Endothelial cell of umbilical vein (primary cell): ENCODE measurements at regions not wholly inside any gene's neighbourhood (a gene's known extent, or its start where the extent isn't known, plus 50 kb on each side); places are given as distances from the start of the nearest gene placed in this dataset.

Experiments used
- BruUV-seq: library from RNA; stranded (reverse); fragments of 400-500 nt; replicated peaks from 2 replicates; lab custom pipeline; 2021; lab: Mats Ljungman, UMichigan
- CTCF ChIA-PET: fragments of 300-600, 350-600 bp; sonication (Branson Sonifier 250); formaldehyde crosslinking; loops from one replicate; lab custom pipeline; 2021; ENCODE audit warnings: antibody characterized with exemption, inconsistent platforms; lab: Charles Lee
- POLR2A ChIA-PET: fragments of 300-600, 350-600 bp; sonication (Branson Sonifier 250); formaldehyde crosslinking; loops from one replicate; lab custom pipeline; 2021; ENCODE audit warnings: antibody characterized with exemption, inconsistent platforms; lab: Charles Lee
- DNase-seq: peaks from one replicate; pipeline ENCODE4 v3.0.0-alpha.2; 2011; ENCODE audit warnings: low read depth, low spot score
- FAIRE-seq: peaks from 2 replicates; lab custom pipeline; 2011; peaks lifted over from hg19 to GRCh38; lab: Jason Lieb, UNC
- H2AFZ ChIP-seq: 2 replicates; pipeline ENCODE4 v1.6.0; 2012; ENCODE audit warnings: low read depth, low read length, control low read depth, inconsistent platforms
- H3K27ac ChIP-seq: 2 replicates; pipeline ENCODE4 v1.5.1; 2011; ENCODE audit warnings: low read depth, mild to moderate bottlenecking, control low read depth, low read length, moderate library complexity; ENCODE audit not compliant: insufficient read depth
- H3K27me3 ChIP-seq, 2 experiments: 2 replicates each; pipeline versions ENCODE4 v1.6.0 to v1.6.1; 2011; ENCODE audit warnings: low read length in 2 of 2, mixed read lengths in 1 of 2; ENCODE audit not compliant: control insufficient read depth in 2 of 2, insufficient read depth in 2 of 2
- H3K36me3 ChIP-seq, 2 experiments: 2 replicates in 1 of 2; 3 replicates in 1 of 2; pipeline ENCODE4 v1.5.1; 2011; ENCODE audit warnings: low read length in 2 of 2, mild to moderate bottlenecking in 1 of 2, moderate library complexity in 1 of 2; ENCODE audit not compliant: control insufficient read depth in 2 of 2, insufficient read depth in 2 of 2; ENCODE audit errors: extremely low read depth in 1 of 2
- H3K4me1 ChIP-seq: 3 replicates; pipeline ENCODE4 v1.5.1; 2011; ENCODE audit warnings: mild to moderate bottlenecking, low read length; ENCODE audit not compliant: control insufficient read depth, insufficient read depth; ENCODE audit errors: extremely low read depth
- H3K4me2 ChIP-seq: 2 replicates; pipeline ENCODE4 v1.6.1; 2011; ENCODE audit warnings: low read length, control low read depth, mixed read lengths; ENCODE audit not compliant: insufficient read depth
- H3K4me3 ChIP-seq, 3 experiments: fragments of 200-600 bp in 1 of 3; sonication (generic), shearing (Covaris generic) in 1 of 3; replicated peaks in 1 of 3; 2 replicates each; pipeline ENCODE4 v1.5.1; 2011 to 2016; ENCODE audit warnings: control low read depth in 3 of 3, low read length in 3 of 3, mild to moderate bottlenecking in 2 of 3, inconsistent platforms in 1 of 3, low read depth in 1 of 3, moderate library complexity in 1 of 3; ENCODE audit not compliant: insufficient read depth in 1 of 3
- H3K79me2 ChIP-seq: 2 replicates; pipeline ENCODE4 v1.6.0; 2012; ENCODE audit warnings: low read length, inconsistent platforms; ENCODE audit not compliant: control insufficient read depth, insufficient read depth
- H3K9ac ChIP-seq: replicated peaks from 2 replicates; pipeline ENCODE3; 2011; ENCODE audit warnings: low read length, control low read depth; ENCODE audit not compliant: insufficient read depth; ENCODE audit errors: extremely low read depth
- H3K9me1 ChIP-seq: replicated peaks from 3 replicates; pipeline ENCODE4 v1.6.0; 2011; ENCODE audit warnings: mild to moderate bottlenecking, low read length; ENCODE audit not compliant: control insufficient read depth, insufficient read depth; ENCODE audit errors: extremely low read depth
- H3K9me3 ChIP-seq: replicated peaks from 2 replicates; pipeline ENCODE4 v1.5.1; 2012; ENCODE audit warnings: low read length, inconsistent platforms; ENCODE audit not compliant: control insufficient read depth, insufficient read depth
- H4K20me1 ChIP-seq: replicated peaks from 2 replicates; pipeline ENCODE3; 2011; ENCODE audit warnings: mild to moderate bottlenecking, low read length; ENCODE audit not compliant: control insufficient read depth, insufficient read depth; ENCODE audit errors: extremely low read depth
- EZH2 ChIP-seq: IDR thresholded peaks from 2 replicates; pipeline ENCODE4 v1.6.1; 2012; ENCODE audit warnings: borderline replicate concordance, low read depth, mild to moderate bottlenecking, moderate library complexity, low read length, inconsistent platforms; ENCODE audit not compliant: severe bottlenecking
- FOS ChIP-seq: IDR thresholded peaks from 2 replicates; pipeline ENCODE4 v1.6.1; 2011; ENCODE audit warnings: mild to moderate bottlenecking, low read length, moderate library complexity, borderline replicate concordance; ENCODE audit not compliant: insufficient read depth
- GATA2 ChIP-seq: IDR thresholded peaks from 2 replicates; pipeline ENCODE4 v1.7.0; 2011; ENCODE audit warnings: low read depth, mild to moderate bottlenecking, moderate library complexity, mixed read lengths, low read length; ENCODE audit not compliant: insufficient read length, insufficient read depth
- JUN ChIP-seq: IDR thresholded peaks from 2 replicates; pipeline ENCODE4 v1.6.1; 2011; ENCODE audit warnings: borderline replicate concordance, low read depth; ENCODE audit not compliant: insufficient read length, insufficient read depth
- MYC ChIP-seq: IDR thresholded peaks from one replicate; pipeline ENCODE4 v1.6.1; 2011; ENCODE audit warnings: mild to moderate bottlenecking, low read depth, low read length
- POLR2A ChIP-seq: IDR thresholded peaks from 2 replicates; pipeline ENCODE4 v1.6.1; 2012; ENCODE audit warnings: low read depth, mild to moderate bottlenecking, control low read depth, low read length
- POLR2AphosphoS5 ChIP-seq: IDR thresholded peaks from 2 replicates; pipeline ENCODE4 v1.6.1; 2012; ENCODE audit warnings: low read depth, mild to moderate bottlenecking, control low read depth, low read length, moderate library complexity; ENCODE audit not compliant: insufficient read depth
- dilution Hi-C: fragments of 300-500 bp; cut with MboI; formaldehyde crosslinking; loops from one replicate; pipeline ENCODE4 v1.15.0; 2019; ENCODE audit warnings: low sequenced_read_pairs; ENCODE audit not compliant: extremely low pct_ligation_motif_present
- intact Hi-C: fragments of 100-400 bp; cut with micrococcal nuclease; formaldehyde crosslinking; loops from one replicate; pipeline ENCODE4 v1.10.0; 2022
- TF ChIP-seq, protein P1 (sequence below), 2 donors: IDR thresholded peaks; 1 replicate in 1 of 2; 2 replicates in 1 of 2; pipeline ENCODE4 v1.5.1; 2011; ENCODE audit warnings: low read length in 2 of 2, mild to moderate bottlenecking in 2 of 2, moderate library complexity in 2 of 2, control low read depth in 1 of 2, inconsistent platforms in 1 of 2, low read depth in 1 of 2; ENCODE audit not compliant: insufficient read depth in 1 of 2; ENCODE audit errors: extremely low read depth in 1 of 2
- TF ChIP-seq, protein P2 (sequence below): IDR thresholded peaks from 2 replicates; pipeline ENCODE4 v1.6.1; 2011; ENCODE audit not compliant: insufficient read depth, insufficient read length

- H3K9me3 ChIP-seq, result no peaks in the 10 kb centered on the region
- no peak overlapping the region for H3K9ac ChIP-seq
- CTCF ChIA-PET, result no interaction called here
- BruUV-seq, result no TSS peak
- H3K4me3 ChIP-seq, result no peak overlapping the region
- no peak for TF ChIP-seq MYC
- no peak for TF ChIP-seq POLR2A
- no peak for TF ChIP-seq GATA2
- TF ChIP-seq FOS, result no peak
- TF ChIP-seq, protein P1, sequence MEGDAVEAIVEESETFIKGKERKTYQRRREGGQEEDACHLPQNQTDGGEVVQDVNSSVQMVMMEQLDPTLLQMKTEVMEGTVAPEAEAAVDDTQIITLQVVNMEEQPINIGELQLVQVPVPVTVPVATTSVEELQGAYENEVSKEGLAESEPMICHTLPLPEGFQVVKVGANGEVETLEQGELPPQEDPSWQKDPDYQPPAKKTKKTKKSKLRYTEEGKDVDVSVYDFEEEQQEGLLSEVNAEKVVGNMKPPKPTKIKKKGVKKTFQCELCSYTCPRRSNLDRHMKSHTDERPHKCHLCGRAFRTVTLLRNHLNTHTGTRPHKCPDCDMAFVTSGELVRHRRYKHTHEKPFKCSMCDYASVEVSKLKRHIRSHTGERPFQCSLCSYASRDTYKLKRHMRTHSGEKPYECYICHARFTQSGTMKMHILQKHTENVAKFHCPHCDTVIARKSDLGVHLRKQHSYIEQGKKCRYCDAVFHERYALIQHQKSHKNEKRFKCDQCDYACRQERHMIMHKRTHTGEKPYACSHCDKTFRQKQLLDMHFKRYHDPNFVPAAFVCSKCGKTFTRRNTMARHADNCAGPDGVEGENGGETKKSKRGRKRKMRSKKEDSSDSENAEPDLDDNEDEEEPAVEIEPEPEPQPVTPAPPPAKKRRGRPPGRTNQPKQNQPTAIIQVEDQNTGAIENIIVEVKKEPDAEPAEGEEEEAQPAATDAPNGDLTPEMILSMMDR (IDR thresholded peaks at IDR 0.05; ENCODE audit: extremely low read depth in 1 of 2, insufficient read depth in 1 of 2, low read depth in 1 of 2, low read length in 2 of 2), result no peak
- TF ChIP-seq EZH2, result no peak
- TF ChIP-seq JUN, result no peak
- TF ChIP-seq POLR2AphosphoS5, result no peak
- TF ChIP-seq, protein P2, sequence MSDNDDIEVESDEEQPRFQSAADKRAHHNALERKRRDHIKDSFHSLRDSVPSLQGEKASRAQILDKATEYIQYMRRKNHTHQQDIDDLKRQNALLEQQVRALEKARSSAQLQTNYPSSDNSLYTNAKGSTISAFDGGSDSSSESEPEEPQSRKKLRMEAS, result no peak
- DNase-seq, result no peak
- no peaks in the 10 kb centered on the region for H3K4me1 ChIP-seq
- POLR2A ChIA-PET, result no interaction called here
- no peak overlapping the region for H2AFZ ChIP-seq
- H3K36me3 ChIP-seq, result no peaks in the 10 kb centered on the region
- no peaks in the 10 kb centered on the region for H3K27me3 ChIP-seq
- no peaks in the 10 kb centered on the region for H3K79me2 ChIP-seq
- dilution Hi-C loops (no loop called here), intact Hi-C loops (no loop called here)
- no peak overlapping the region for H3K27ac ChIP-seq
- no peaks in the 10 kb centered on the region for H3K9me1 ChIP-seq
- no peak overlapping the region for H3K4me2 ChIP-seq
- no peak for FAIRE-seq
- no peaks in the 10 kb centered on the region for H4K20me1 ChIP-seq
Measured at GRCh38 chr6:91715171-91715805, 1128.4 kb upstream of the MAP3K7 start.
